SU-DHL-6 (cell line): ENCODE measurements at regions not wholly inside any gene's neighbourhood (a gene's known extent, or its start where the extent isn't known, plus 50 kb on each side); places are given as distances from the start of the nearest gene placed in this dataset.

ENCODE experiments used
- H2AFZ ChIP-seq: fragments of 200-600 bp; sonication (generic); 2 replicates; pipeline ENCODE4 v1.6.1; 2014; ENCODE audit warnings: low read depth, mild to moderate bottlenecking, moderate library complexity, mixed read lengths, antibody characterized with exemption, low read length; ENCODE audit not compliant: severe bottlenecking
- H3F3A ChIP-seq: fragments of 200-600 bp; shearing (Covaris generic); 2 replicates; pipeline ENCODE4 v1.6.0; 2016; ENCODE audit warnings: antibody characterized with exemption, mild to moderate bottlenecking; ENCODE audit not compliant: insufficient read depth
- H3K27ac ChIP-seq: fragments of 200-600 bp; sonication (generic); 2 replicates; pipeline ENCODE4 v1.5.1; 2016; ENCODE audit warnings: low read depth, mild to moderate bottlenecking, low read length, moderate library complexity, mixed read lengths
- H3K27me3 ChIP-seq: fragments of 200-600 bp; sonication (generic), shearing (Covaris generic); 2 replicates; pipeline ENCODE4 v1.6.0; 2014; ENCODE audit warnings: mild to moderate bottlenecking, low read length
- H3K36me3 ChIP-seq: fragments of 200-600 bp; sonication (generic); 2 replicates; pipeline ENCODE4 v1.6.1; 2014; ENCODE audit warnings: mild to moderate bottlenecking, low read length, mixed read lengths
- H3K4me2 ChIP-seq: fragments of 300-600, 200-600 bp; shearing (Covaris generic), sonication (generic); 2 replicates; pipeline ENCODE4 v1.6.0; 2014; ENCODE audit warnings: low read length, low read depth, mild to moderate bottlenecking; ENCODE audit not compliant: poor library complexity, severe bottlenecking
- H3K4me3 ChIP-seq: fragments of 200-600 bp; sonication (generic); 2 replicates; pipeline ENCODE4 v1.5.1; 2014; ENCODE audit warnings: antibody characterized with exemption, low read length, mild to moderate bottlenecking, mixed read lengths; ENCODE audit not compliant: insufficient read depth, poor library complexity, severe bottlenecking
- H3K79me2 ChIP-seq: fragments of 200-600 bp; sonication (generic); 2 replicates; pipeline ENCODE4 v1.6.1; 2014; ENCODE audit warnings: mild to moderate bottlenecking, low read length, moderate library complexity; ENCODE audit not compliant: insufficient read depth
- H3K9ac ChIP-seq: fragments of 200-600 bp; sonication (generic); 2 replicates; pipeline ENCODE4 v1.7.0; 2014; ENCODE audit warnings: mild to moderate bottlenecking, low read length
- H3K9me2 ChIP-seq: fragments of 200-600 bp; sonication (generic); replicated peaks from 2 replicates; pipeline ENCODE4 v1.6.1; 2014; ENCODE audit warnings: low read length; ENCODE audit not compliant: insufficient read depth
- H3K9me3 ChIP-seq: fragments of 200-600 bp; sonication (generic); 2 replicates; pipeline ENCODE4 v1.6.1; 2014; ENCODE audit warnings: low read length, mixed read lengths; ENCODE audit not compliant: insufficient read depth
- H4K20me1 ChIP-seq: fragments of 200-600 bp; sonication (generic); 2 replicates; pipeline ENCODE4 v1.6.1; 2014; ENCODE audit warnings: low read depth, mild to moderate bottlenecking, antibody characterized with exemption, low read length, moderate library complexity, mixed read lengths
- EZH2phosphoT487 ChIP-seq: fragments of 200-600 bp; sonication (generic), shearing (Covaris generic); conservative IDR thresholded peaks from 2 replicates; pipeline ENCODE4 v1.6.1; 2018; ENCODE audit warnings: mild to moderate bottlenecking, antibody characterized with exemption, low read length, moderate library complexity, mixed read lengths
- TF ChIP-seq, protein P1 (sequence below): fragments of 200-600 bp; sonication (generic); IDR thresholded peaks from one replicate; pipeline ENCODE4 v1.5.1; 2017; ENCODE audit warnings: antibody characterized with exemption, mild to moderate bottlenecking, low read length, moderate library complexity; ENCODE audit not compliant: insufficient read depth, poor library complexity, severe bottlenecking

DNA sequence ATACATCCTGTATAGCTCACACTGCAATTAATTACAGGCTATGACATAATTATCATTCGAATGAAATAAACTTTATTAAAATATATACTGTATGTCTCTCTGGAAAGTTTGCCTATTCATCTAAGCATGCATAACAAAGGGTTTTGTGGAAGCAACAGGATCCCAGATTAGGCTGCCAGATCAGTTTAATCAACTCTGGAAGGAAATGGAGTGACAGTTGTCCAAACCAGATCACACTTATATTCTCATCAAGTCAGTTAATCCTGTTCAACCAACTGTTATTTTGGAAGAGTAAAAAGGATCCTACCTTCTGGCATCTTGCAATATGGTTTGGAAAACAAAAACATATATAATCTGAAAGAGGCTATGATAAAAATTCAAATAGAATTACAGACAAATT lies 312.2 kb downstream of the FAT4 start:
- no peaks in the 10 kb centered on the region for H3K9me3 ChIP-seq
- H3K4me3 ChIP-seq, result no peak overlapping the region
- no peak overlapping the region for H2AFZ ChIP-seq
- no peak for TF ChIP-seq EZH2phosphoT487
- TF ChIP-seq, protein P1, sequence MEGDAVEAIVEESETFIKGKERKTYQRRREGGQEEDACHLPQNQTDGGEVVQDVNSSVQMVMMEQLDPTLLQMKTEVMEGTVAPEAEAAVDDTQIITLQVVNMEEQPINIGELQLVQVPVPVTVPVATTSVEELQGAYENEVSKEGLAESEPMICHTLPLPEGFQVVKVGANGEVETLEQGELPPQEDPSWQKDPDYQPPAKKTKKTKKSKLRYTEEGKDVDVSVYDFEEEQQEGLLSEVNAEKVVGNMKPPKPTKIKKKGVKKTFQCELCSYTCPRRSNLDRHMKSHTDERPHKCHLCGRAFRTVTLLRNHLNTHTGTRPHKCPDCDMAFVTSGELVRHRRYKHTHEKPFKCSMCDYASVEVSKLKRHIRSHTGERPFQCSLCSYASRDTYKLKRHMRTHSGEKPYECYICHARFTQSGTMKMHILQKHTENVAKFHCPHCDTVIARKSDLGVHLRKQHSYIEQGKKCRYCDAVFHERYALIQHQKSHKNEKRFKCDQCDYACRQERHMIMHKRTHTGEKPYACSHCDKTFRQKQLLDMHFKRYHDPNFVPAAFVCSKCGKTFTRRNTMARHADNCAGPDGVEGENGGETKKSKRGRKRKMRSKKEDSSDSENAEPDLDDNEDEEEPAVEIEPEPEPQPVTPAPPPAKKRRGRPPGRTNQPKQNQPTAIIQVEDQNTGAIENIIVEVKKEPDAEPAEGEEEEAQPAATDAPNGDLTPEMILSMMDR, result no peak
- no peaks in the 10 kb centered on the region for H3K79me2 ChIP-seq
- H3K36me3 ChIP-seq, result no peaks in the 10 kb centered on the region
- H3F3A ChIP-seq, result no peaks in the 10 kb centered on the region
- no peak overlapping the region for H3K9ac ChIP-seq
- no peak overlapping the region for H3K27ac ChIP-seq
- no peak overlapping the region for H3K4me2 ChIP-seq
- H3K27me3 ChIP-seq, result no peaks in the 10 kb centered on the region
- no peaks in the 10 kb centered on the region for H3K9me2 ChIP-seq
- no peaks in the 10 kb centered on the region for H4K20me1 ChIP-seq

DNA sequence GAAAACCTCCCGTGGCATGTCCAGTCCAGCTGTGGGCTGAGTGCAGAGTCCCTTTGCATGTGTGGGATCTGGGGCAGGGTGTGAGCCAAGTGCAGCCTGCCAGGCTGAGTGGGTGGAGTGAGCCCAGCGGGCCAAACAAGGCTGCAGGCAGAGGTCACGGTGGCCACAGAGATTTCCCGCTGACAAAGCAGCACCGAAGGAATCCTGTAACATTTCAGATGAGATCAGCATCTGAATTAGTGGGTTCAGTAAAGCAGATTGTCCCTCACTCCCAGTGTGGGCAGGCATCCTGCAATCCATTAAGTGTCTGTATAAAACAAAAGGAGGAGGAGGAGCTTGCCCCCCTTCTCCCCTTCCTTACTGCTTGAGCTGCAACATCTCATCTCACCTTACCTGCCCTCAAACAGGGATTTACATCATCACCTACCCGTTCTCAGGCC lies 324.4 kb downstream of the FAT4 start:
- Histone ChIP-seq H4K20me1 (no peaks in the 10 kb centered on the region), H3K9me3 (no peaks in the 10 kb centered on the region), H2AFZ (no peak overlapping the region), H3K79me2 (no peaks in the 10 kb centered on the region), H3K4me2 (no peak overlapping the region), H3K9ac (no peak overlapping the region), H3K27ac (no peak overlapping the region), H3K36me3 (no peaks in the 10 kb centered on the region), H3K27me3 (no peaks in the 10 kb centered on the region), H3F3A (no peaks in the 10 kb centered on the region), H3K9me2 (no peaks in the 10 kb centered on the region), H3K4me3 (no peak overlapping the region)
- TF ChIP-seq, protein P1, result no peak
- TF ChIP-seq EZH2phosphoT487, result no peak

DNA sequence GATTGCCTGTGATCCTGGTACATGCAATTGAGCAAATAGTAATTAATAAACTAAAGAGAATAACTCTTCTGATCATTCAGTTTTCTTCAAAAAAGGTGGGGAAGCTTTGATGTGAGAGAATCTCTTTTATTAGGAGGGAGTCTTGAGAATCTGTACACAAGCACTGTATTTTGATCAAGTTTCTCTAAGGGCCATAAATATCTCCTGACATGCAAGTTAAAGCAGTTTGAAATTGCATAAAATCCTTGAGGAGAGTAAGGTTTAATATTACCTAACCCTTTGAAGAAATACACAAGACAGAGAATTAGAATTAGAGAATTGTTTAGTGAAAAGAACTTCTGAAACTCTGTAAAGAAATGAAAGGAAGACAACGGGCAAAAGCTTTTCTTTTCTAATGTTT lies 326.9 kb downstream of the FAT4 start:
- H2AFZ ChIP-seq, result no peak overlapping the region
- H3K36me3 ChIP-seq, result no peaks in the 10 kb centered on the region
- H3K79me2 ChIP-seq, result no peaks in the 10 kb centered on the region
- H3K9me2 ChIP-seq, result no peaks in the 10 kb centered on the region
- no peak overlapping the region for H3K9ac ChIP-seq
- no peak overlapping the region for H3K4me3 ChIP-seq
- no peaks in the 10 kb centered on the region for H3F3A ChIP-seq
- H3K4me2 ChIP-seq, result no peak overlapping the region
- no peak overlapping the region for H3K27ac ChIP-seq
- no peaks in the 10 kb centered on the region for H3K27me3 ChIP-seq
- no peak for TF ChIP-seq EZH2phosphoT487
- TF ChIP-seq, protein P1, result no peak
- H4K20me1 ChIP-seq, result no peaks in the 10 kb centered on the region
- no peaks in the 10 kb centered on the region for H3K9me3 ChIP-seq

DNA sequence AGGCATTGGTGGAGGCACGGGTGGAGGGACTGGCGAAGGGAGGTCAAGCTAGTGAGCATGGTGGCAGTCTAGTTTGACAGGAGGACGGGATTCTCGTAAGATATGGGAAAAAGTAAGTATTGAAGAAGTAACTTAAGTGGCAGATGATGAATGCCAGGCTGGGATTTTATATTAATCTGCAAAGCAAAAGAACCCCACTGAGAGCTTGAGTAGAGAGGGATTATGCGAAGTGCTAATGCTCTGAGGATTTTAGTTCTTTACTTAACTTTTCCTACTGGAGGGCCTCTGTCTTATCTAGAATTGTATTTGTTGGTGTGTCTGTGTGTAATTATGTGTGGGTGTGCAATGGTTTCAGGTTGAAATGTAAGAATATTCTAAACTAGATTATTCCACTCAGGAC lies 327.9 kb downstream of the FAT4 start:
- H3K9me3 ChIP-seq, result no peaks in the 10 kb centered on the region
- H3K4me3 ChIP-seq, result no peak overlapping the region
- H3K27me3 ChIP-seq, result no peaks in the 10 kb centered on the region
- H3K4me2 ChIP-seq, result no peak overlapping the region
- no peak overlapping the region for H3K27ac ChIP-seq
- TF ChIP-seq, protein P1, result no peak
- no peak for TF ChIP-seq EZH2phosphoT487
- H3F3A ChIP-seq, result no peaks in the 10 kb centered on the region
- no peaks in the 10 kb centered on the region for H3K36me3 ChIP-seq
- no peaks in the 10 kb centered on the region for H3K79me2 ChIP-seq
- no peaks in the 10 kb centered on the region for H3K9me2 ChIP-seq
- no peak overlapping the region for H2AFZ ChIP-seq
- no peak overlapping the region for H3K9ac ChIP-seq
- H4K20me1 ChIP-seq, result no peaks in the 10 kb centered on the region
